ENCODE measurements at regions not wholly inside any gene's neighbourhood (a gene's known extent, or its start where the extent isn't known, plus 50 kb on each side); places are given as distances from the start of the nearest gene placed in this dataset.

- DNase-seq (ENCODE audit: low read depth): no peak
These were observed 79.0 kb downstream of the LBH start for GRCh38 chr2:30310371-30310770.

- DNase-seq (ENCODE audit: low read depth): no peak
These were observed 79.6 kb downstream of the LBH start for GRCh38 chr2:30310955-30311354.

GRCh38 chr2:30311711-30312110 is 80.4 kb downstream of the LBH start:
- no peak for DNase-seq (ENCODE audit: low read depth)

- DNase-seq (ENCODE audit: low read depth): no peak
These were observed 81.6 kb downstream of the LBH start for GRCh38 chr2:30312916-30313315.

GRCh38 chr2:30314981-30315380 is 83.6 kb downstream of the LBH start:
- DNase-seq (ENCODE audit: low read depth): no peak

GRCh38 chr2:30315391-30316063 is 84.2 kb downstream of the LBH start:
- DNase-seq (ENCODE audit: low read depth): no peak

GRCh38 chr2:30316408-30316807 is 85.1 kb downstream of the LBH start:
- DNase-seq (ENCODE audit: low read depth): no peak

- DNase-seq (ENCODE audit: low read depth): no peak
These were observed 87.9 kb downstream of the LBH start for GRCh38 chr2:30318987-30319782.

- DNase-seq (ENCODE audit: low read depth): no peak
These were observed 90.1 kb downstream of the LBH start for GRCh38 chr2:30321466-30321865.

- no peak for DNase-seq (ENCODE audit: low read depth)
These were observed 92.2 kb downstream of the LBH start for GRCh38 chr2:30323499-30323898.

- DNase-seq (ENCODE audit: low read depth): no peak
These were observed 93.0 kb downstream of the LBH start for GRCh38 chr2:30324245-30324908.

- DNase-seq (ENCODE audit: low read depth): no peak
These were observed 94.4 kb downstream of the LBH start for GRCh38 chr2:30325600-30326328.

- no peak for DNase-seq (ENCODE audit: low read depth)
These were observed 95.2 kb downstream of the LBH start for GRCh38 chr2:30326497-30326896.

GRCh38 chr2:30331038-30331437 is 99.7 kb downstream of the LBH start:
- DNase-seq (ENCODE audit: low read depth): no peak

GRCh38 chr2:30331869-30332268 is 100.5 kb downstream of the LBH start:
- no peak for DNase-seq (ENCODE audit: low read depth)

- no peak for DNase-seq (ENCODE audit: low read depth)
These were observed 101.6 kb downstream of the LBH start for GRCh38 chr2:30332791-30333453.

- DNase-seq (ENCODE audit: low read depth): no peak
These were observed 103.5 kb downstream of the LBH start for GRCh38 chr2:30334762-30335363.

GRCh38 chr2:30336084-30336483 is 104.8 kb downstream of the LBH start:
- no peak for DNase-seq (ENCODE audit: low read depth)

GRCh38 chr2:30336978-30337841 is 105.9 kb downstream of the LBH start:
- peak; percentile 20 for DNase-seq (ENCODE audit: low read depth)

- no peak for DNase-seq (ENCODE audit: low read depth)
These were observed 107.1 kb downstream of the LBH start for GRCh38 chr2:30338475-30338874.
